Natural killer cell (primary cell): ENCODE measurements at regions not wholly inside any gene's neighbourhood (a gene's known extent, or its start where the extent isn't known, plus 50 kb on each side); places are given as distances from the start of the nearest gene placed in this dataset.

ENCODE experiments used
- ATAC-seq, 3 donors: fragments of 150-1000 bp in 2 of 3; fragments of 200-7000 bp in 1 of 3; cut with Tn5 transposase; 1 replicate in 1 of 3; 2 replicates in 2 of 3; pipeline ENCODE4 v1.10.0; 2021; ENCODE audit warnings: mild to moderate bottlenecking in 2 of 3, moderate library complexity in 2 of 3
- DNase-seq, 2 donors: peaks; one replicate each; pipeline versions ENCODE4 v3.0.0 to v3.0.0-alpha.2; 2013 to 2021; ENCODE audit warnings: mixed read lengths in 1 of 2
- H3K27ac ChIP-seq: one replicate; pipeline ENCODE4 v1.5.1; 2013; ENCODE audit warnings: mild to moderate bottlenecking, low read length
- H3K27me3 ChIP-seq: one replicate; pipeline ENCODE4 v1.6.1; 2013; ENCODE audit warnings: low read length; ENCODE audit not compliant: control insufficient read depth, insufficient read depth
- H3K36me3 ChIP-seq: one replicate; pipeline ENCODE4 v1.6.1; 2013; ENCODE audit warnings: low read length; ENCODE audit not compliant: control insufficient read depth, insufficient read depth
- H3K4me1 ChIP-seq: one replicate; pipeline ENCODE4 v1.6.1; 2013; ENCODE audit warnings: low read length; ENCODE audit not compliant: control insufficient read depth, insufficient read depth
- H3K4me3 ChIP-seq: one replicate; pipeline ENCODE4 v1.5.1; 2013; ENCODE audit warnings: low read length
- H3K9me3 ChIP-seq: one replicate; pipeline ENCODE4 v1.6.1; 2013; ENCODE audit warnings: low read length; ENCODE audit not compliant: control insufficient read depth, insufficient read depth
- H3K27ac Mint-ChIP-seq, 2 donors: one replicate each; pipeline ENCODE4 v1.8.0; 2022; ENCODE audit warnings: mild to moderate bottlenecking in 2 of 2, mixed read lengths in 2 of 2, moderate library complexity in 1 of 2
- H3K27me3 Mint-ChIP-seq, 2 donors: one replicate each; pipeline ENCODE4 v1.8.0; 2022; ENCODE audit warnings: low read depth in 2 of 2, mixed read lengths in 2 of 2
- H3K36me3 Mint-ChIP-seq: one replicate; pipeline ENCODE4 v1.8.0; 2022; ENCODE audit warnings: mixed read lengths
- H3K4me1 Mint-ChIP-seq, 2 donors: one replicate each; pipeline ENCODE4 v1.8.0; 2022; ENCODE audit warnings: mixed read lengths in 2 of 2
- H3K4me3 Mint-ChIP-seq: one replicate; pipeline ENCODE4 v1.8.0; 2022; ENCODE audit warnings: mild to moderate bottlenecking, moderate library complexity, mixed read lengths
- H3K9me3 Mint-ChIP-seq, 2 donors: one replicate each; pipeline ENCODE4 v1.8.0; 2022; ENCODE audit warnings: mixed read lengths in 2 of 2
- CTCF ChIP-seq: fragments of 200-600 bp; IDR thresholded peaks from one replicate; pipeline ENCODE4 v1.8.0; 2022; ENCODE audit warnings: antibody characterized with exemption
- WGBS: methylation state at CpG from one replicate; pipeline ENCODE4 v1.1.7; 2013; ENCODE audit warnings: missing lambda C conversion rate; ENCODE audit not compliant: insufficient coverage; 5-methylcytosine and 5-hydroxymethylcytosine counted together
- intact Hi-C: fragments of 100-400 bp; cut with micrococcal nuclease; formaldehyde crosslinking; loops from one replicate; pipeline ENCODE4 v1.14.2; 2022

- Mint-ChIP-seq H3K36me3 (no peaks in the 10 kb centered on the region), H3K4me1 (no peaks in the 10 kb centered on the region), H3K27ac (no peak overlapping the region), H3K27me3 (no peaks in the 10 kb centered on the region), H3K9me3 (no peaks in the 10 kb centered on the region), H3K4me3 (no peak overlapping the region)
- no peak for TF ChIP-seq CTCF
- intact Hi-C loops = no loop called here
- H3K4me3 ChIP-seq = no peak overlapping the region
- no peaks in the 10 kb centered on the region for H3K9me3 ChIP-seq
- H3K27me3 ChIP-seq = no peaks in the 10 kb centered on the region
- ATAC-seq = no peak
- no peak overlapping the region for H3K27ac ChIP-seq
- WGBS = 88% methylated on average over 24 of the region's 24 CpGs
- no peak for DNase-seq
- no peaks in the 10 kb centered on the region for H3K4me1 ChIP-seq
- no peaks in the 10 kb centered on the region for H3K36me3 ChIP-seq
These were observed 443.0 kb upstream of the MKI67 start for GRCh38 chr10:128568990-128569945.

- ATAC-seq (no peak), DNase-seq (no peak)
- no peak overlapping the region for H3K27ac ChIP-seq
- no peaks in the 10 kb centered on the region for H3K36me3 ChIP-seq
- intact Hi-C loops = no loop called here
- no peaks in the 10 kb centered on the region for H3K27me3 ChIP-seq
- no peaks in the 10 kb centered on the region for H3K27me3 Mint-ChIP-seq
- no peak overlapping the region for H3K4me3 ChIP-seq
- no peak overlapping the region for H3K27ac Mint-ChIP-seq
- no peaks in the 10 kb centered on the region for H3K9me3 ChIP-seq
- no peaks in the 10 kb centered on the region for H3K36me3 Mint-ChIP-seq
- H3K4me1 Mint-ChIP-seq = no peaks in the 10 kb centered on the region
- no peak overlapping the region for H3K4me3 Mint-ChIP-seq
- H3K4me1 ChIP-seq = no peaks in the 10 kb centered on the region
- no peaks in the 10 kb centered on the region for H3K9me3 Mint-ChIP-seq
- WGBS = 78% methylated on average over 12 of the region's 12 CpGs
- no peak for TF ChIP-seq CTCF
These were observed 444.2 kb upstream of the MKI67 start for GRCh38 chr10:128570319-128570995.

GRCh38 chr10:128571071-128571470 lies 444.8 kb upstream of the MKI67 start:
- Mint-ChIP-seq H3K4me3 (no peak overlapping the region), H3K36me3 (no peaks in the 10 kb centered on the region), H3K27ac (no peak overlapping the region), H3K4me1 (no peaks in the 10 kb centered on the region), H3K27me3 (no peaks in the 10 kb centered on the region), H3K9me3 (no peaks in the 10 kb centered on the region)
- Histone ChIP-seq H3K27me3 (no peaks in the 10 kb centered on the region), H3K4me1 (no peaks in the 10 kb centered on the region), H3K27ac (no peak overlapping the region), H3K9me3 (no peaks in the 10 kb centered on the region), H3K36me3 (no peaks in the 10 kb centered on the region), H3K4me3 (no peak overlapping the region)
- intact Hi-C loops = no loop called here
- DNase-seq = no peak
- WGBS = 89% methylated on average over 4 of the region's 4 CpGs
- ATAC-seq = no peak
- no peak for TF ChIP-seq CTCF
